PC-9 (cell line): ENCODE measurements at regions not wholly inside any gene's neighbourhood (a gene's known extent, or its start where the extent isn't known, plus 50 kb on each side); places are given as distances from the start of the nearest gene placed in this dataset.

Experiments
- EZH2 ChIP-seq: fragments of 200-600 bp; sonication (generic); IDR thresholded peaks from 2 replicates; pipeline ENCODE4 v1.8.0; 2017; ENCODE audit warnings: antibody characterized with exemption, low read depth
- TF ChIP-seq, protein P1 (sequence below): fragments of 200-600 bp; sonication (generic); conservative IDR thresholded peaks from 2 replicates; pipeline ENCODE4 v1.6.1; 2017; ENCODE audit warnings: mixed run types, antibody characterized with exemption, mild to moderate bottlenecking, moderate library complexity

GRCh38 chr3:75305901-75306300 lies 358.2 kb upstream of the FRG2C start:
- TF ChIP-seq, protein P1, sequence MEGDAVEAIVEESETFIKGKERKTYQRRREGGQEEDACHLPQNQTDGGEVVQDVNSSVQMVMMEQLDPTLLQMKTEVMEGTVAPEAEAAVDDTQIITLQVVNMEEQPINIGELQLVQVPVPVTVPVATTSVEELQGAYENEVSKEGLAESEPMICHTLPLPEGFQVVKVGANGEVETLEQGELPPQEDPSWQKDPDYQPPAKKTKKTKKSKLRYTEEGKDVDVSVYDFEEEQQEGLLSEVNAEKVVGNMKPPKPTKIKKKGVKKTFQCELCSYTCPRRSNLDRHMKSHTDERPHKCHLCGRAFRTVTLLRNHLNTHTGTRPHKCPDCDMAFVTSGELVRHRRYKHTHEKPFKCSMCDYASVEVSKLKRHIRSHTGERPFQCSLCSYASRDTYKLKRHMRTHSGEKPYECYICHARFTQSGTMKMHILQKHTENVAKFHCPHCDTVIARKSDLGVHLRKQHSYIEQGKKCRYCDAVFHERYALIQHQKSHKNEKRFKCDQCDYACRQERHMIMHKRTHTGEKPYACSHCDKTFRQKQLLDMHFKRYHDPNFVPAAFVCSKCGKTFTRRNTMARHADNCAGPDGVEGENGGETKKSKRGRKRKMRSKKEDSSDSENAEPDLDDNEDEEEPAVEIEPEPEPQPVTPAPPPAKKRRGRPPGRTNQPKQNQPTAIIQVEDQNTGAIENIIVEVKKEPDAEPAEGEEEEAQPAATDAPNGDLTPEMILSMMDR, result no peak
- TF ChIP-seq EZH2, result no peak
